Anterior cingulate cortex (tissue), 58 donors: ENCODE measurements at regions not wholly inside any gene's neighbourhood (a gene's known extent, or its start where the extent isn't known, plus 50 kb on each side); places are given as distances from the start of the nearest gene placed in this dataset.

ENCODE experiments used
- DNase-seq, 58 donors: peaks; one replicate each; lab custom pipeline; 2025; lab: John Stamatoyannopoulos, UW

DNA sequence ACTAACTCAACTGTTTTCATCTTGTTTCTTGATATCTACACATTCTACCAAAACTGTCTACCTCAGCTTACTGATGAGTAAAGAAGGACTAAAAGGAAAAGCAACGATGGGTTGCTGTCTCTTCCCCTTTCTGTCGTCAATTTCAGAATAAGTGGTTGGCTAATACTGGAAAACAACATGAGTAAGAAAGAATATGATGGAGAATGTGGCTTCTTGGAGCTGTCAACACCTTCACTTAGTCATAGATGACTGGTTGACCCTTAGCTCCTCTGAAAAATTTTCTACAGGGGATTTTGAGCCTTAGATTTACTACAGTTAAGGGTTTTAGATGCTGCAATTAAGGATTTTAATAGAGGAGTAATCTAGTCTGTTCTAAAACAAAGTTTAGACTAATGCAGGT is 797.9 kb downstream of the TLE4 start:
- no peak for DNase-seq

DNA sequence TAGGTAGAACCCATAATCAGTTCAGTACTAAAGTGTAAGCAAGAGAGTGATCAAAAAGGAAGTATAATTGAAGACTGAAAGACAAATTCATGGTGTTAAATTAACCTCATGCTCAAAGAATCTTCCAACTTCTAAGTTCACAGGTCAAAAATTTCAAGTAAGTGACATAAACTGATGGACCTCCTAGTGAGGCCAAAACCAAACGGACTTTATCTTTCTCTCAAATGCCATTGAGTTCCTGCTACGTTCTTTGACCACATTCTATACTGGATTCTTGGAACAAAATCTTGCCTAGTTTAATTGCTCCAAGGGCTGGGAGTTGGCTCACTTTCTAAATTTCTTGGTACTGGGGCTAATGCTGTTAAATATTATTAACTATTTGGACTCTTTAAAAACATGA is 794.9 kb downstream of the TLE4 start:
- DNase-seq: no peak

DNA sequence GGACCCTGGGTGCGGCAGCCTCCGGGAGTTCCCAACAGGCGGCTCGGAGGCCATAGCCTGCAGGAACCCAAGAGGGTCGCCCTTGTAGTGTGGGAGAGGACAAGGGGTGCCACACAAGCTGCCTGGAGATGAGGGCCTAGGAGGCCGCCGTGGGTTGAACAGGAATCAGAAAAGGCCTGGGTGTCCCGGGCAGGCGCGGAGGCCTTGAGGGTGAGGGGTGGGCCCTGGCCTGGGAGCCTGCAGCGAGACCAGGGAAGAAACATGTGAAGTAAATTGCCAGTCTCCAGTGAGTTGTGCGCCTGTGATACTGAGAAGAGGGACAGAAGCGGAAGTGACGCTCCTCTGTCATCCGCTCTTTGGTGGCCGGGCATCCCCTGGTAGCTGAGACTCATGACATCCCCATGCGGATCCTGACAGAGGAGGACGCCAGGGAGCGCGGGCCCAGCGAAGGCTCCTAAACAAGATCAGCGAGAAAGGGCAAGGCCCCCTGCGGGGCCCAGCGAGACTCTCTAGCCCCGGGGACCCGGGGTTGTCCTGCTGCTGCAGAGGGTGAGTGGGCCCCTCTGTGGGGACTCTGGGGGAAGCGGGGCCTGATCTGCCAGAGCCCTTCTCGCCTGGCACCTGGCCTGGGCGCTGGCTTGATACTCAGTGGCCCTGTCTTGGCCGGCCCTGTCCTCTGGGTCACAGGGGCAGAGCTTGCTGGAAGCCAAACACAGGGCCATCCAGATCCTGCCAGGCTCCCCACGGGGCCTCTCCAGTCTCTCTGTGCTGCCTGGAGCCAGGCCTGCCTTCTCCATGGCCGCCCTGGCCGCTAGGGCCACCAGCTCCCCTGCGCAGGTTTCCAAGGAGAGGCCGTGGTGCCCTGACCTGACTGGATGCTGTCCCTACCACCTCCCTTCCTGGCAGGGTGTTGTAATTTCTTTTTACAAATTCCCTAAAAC is 788.4 kb downstream of the TLE4 start:
- peak in 3 of 58 donors; percentile 3 to 4 (median 3) for DNase-seq

GRCh38 chr9:80359291-80359690 is 787.5 kb downstream of the TLE4 start:
- DNase-seq: no peak

- no peak for DNase-seq
These were observed 781.2 kb downstream of the TLE4 start for GRCh38 chr9:80352967-80353366.

DNA sequence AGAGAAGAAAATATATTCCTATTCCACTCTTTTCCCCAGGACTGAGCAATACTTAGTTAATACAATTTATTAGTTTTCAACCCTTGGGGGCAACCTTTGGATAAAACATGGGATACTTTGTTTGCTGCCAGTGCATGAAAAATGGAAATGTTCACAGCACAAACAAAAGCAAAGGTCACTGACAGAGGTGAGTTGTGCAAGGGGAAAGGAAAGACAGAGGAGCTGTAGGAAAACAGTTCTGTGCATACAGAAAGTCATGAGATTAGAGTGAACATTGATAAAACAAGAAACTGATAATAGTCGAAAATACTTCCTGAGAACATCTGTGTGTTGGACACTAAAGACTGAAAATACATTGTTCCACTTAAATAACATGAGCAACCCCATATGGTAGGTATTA is 779.8 kb downstream of the TLE4 start:
- DNase-seq: no peak

DNA sequence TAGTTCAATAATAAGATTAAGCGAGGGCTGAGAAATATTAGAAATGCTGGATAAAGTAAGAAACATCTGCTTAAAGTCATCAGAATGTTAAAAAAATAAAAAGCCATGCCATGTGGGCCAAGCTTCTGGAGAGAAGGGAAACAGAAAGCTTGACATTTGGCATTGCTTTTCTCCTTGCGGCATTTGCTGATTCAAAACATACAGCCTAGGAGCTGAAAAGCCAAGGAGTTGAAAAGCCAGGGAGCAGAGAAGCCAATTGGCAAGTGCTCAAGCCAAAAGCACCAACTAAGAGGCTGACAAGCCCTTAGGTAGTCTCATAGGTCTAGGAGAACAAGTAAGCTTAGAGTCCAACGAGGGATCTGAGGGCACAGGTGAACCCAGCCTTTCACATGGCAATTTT is 754.3 kb downstream of the TLE4 start:
- no peak for DNase-seq

GRCh38 chr9:80320916-80321315 is 749.2 kb downstream of the TLE4 start:
- DNase-seq: no peak

GRCh38 chr9:80320480-80320879 is 748.7 kb downstream of the TLE4 start:
- no peak for DNase-seq

- no peak for DNase-seq
These were observed 733.4 kb downstream of the TLE4 start for GRCh38 chr9:80305136-80305535.

- no peak for DNase-seq
These were observed 723.2 kb downstream of the TLE4 start for GRCh38 chr9:80294955-80295354.

- no peak for DNase-seq
These were observed 722.6 kb downstream of the TLE4 start for GRCh38 chr9:80294318-80294717.

DNA sequence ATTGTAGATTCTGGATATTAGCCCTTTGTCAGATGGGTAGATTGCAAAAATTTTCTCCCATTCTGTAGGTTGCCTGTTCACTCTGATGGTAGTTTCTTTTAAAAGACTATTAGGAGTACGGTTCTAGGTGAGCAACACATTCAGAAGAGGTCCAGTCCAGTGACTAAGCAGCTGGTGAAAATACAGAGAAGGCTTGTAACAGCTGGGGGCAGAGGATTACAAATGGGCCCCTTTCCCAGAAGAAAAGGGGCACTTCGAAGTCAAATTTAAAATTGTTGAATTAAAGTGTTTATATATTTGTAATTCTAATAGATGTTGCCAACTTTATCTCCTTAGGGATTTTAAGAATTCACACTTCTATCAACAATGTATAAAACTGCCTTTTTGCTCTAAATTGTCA is 720.5 kb downstream of the TLE4 start:
- no peak for DNase-seq

DNA sequence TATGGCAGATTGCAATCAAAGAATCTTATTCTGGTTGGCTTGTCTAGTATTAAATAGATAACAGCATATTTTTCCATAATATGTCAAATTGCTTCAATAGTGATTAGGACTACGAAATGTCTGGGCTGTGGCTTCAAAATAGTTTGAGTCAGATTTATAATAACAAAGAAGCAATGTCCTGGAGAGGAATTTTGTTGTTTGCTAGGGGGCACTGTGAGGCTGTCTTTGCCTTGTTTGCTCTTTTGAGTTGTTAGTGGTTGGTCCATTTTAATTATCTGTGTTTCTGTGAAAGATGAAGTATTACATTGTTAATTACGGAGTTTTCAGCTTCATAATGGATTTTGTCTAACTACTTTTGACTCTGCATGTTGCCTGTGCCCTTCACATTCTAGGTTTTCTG is 713.6 kb downstream of the TLE4 start:
- peak in 1 of 58 donors; percentile 0 for DNase-seq

GRCh38 chr9:80282766-80283165 is 711.0 kb downstream of the TLE4 start:
- no peak for DNase-seq

- DNase-seq: no peak
These were observed 687.3 kb downstream of the TLE4 start for GRCh38 chr9:80259079-80259478.

DNA sequence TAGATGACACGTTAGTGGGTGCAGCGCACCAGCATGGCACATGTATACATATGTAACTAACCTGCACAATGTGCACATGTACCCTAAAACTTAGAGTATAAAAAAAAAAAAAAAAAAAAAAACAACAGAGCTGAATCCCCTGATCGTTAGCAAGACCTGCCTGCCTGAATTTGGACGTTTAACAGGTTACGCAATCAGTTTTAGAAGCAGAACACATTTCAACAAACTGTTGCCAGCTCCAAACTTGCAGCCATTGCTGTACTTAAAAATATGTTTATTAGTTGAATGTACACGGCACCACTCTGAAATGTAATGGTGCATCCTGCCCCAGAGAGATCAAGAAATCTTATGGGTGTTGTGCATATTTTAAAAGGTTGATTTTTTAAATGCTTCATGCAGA is 680.0 kb downstream of the TLE4 start:
- DNase-seq: no peak

GRCh38 chr9:80242022-80242421 is 670.3 kb downstream of the TLE4 start:
- DNase-seq: no peak

DNA sequence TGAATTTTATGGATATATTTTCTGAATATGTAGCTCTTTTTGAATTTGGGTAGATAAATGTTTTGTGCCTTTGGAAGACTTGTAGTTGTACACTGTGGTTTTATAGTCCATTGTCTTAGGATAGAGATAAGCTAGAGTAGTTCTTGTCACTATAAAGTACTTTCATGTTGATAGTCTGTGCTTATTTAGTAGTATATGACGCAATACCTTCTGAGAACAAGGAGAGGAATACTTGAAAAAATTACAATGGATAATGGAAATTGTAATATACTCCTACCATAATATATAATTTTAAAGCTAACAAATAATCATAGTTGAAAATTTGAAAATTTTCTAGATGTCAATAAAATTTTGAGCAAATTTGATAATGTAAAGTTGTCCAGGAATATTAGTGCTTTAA is 664.0 kb downstream of the TLE4 start:
- no peak for DNase-seq

GRCh38 chr9:80233906-80234305 is 662.1 kb downstream of the TLE4 start:
- no peak for DNase-seq

- DNase-seq: no peak
These were observed 661.5 kb downstream of the TLE4 start for GRCh38 chr9:80233102-80233843.
